ENCODE measurements at regions not wholly inside any gene's neighbourhood (a gene's known extent, or its start where the extent isn't known, plus 50 kb on each side); places are given as distances from the start of the nearest gene placed in this dataset.
"Not testable (repeated sequence)": the region's sequence is repeated elsewhere in the genome, so short reads cannot be mapped to it uniquely, and the experiment has no call there.

DNA sequence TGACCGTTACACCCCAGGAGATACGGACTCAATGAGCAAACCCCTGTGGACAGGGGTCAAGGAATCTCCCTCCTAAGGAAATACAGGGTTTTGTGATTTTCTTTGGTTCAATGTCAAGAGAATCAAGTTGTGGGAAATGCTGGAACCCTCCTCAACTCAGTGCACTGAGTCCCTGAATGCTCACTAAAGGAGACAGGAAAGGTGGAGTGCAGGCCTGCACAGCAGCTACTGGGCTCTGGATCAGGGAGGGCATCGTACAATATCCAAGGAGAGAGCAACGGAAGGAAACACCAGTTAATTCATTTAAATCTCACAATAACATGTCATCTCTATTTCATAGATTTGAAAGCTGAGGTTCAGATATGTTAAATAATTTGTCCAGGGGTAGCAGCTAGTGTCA lies 263.5 kb upstream of the PLGLB1 start:
- H3K4me2 ChIP-seq (ENCODE audit: low read depth, low read length); H4K20me1 ChIP-seq (ENCODE audit: insufficient read depth, low read length); POLR2A ChIA-PET; FAIRE-seq; H3K9me3 ChIP-seq (ENCODE audit: low read length); BruUV-seq (replicated peaks); H3K9ac ChIP-seq (ENCODE audit: insufficient read depth, low read depth, low read length); H3K79me2 ChIP-seq (ENCODE audit: insufficient read depth, low read length); DNase-seq (ENCODE audit: low spot score); H3K27me3 ChIP-seq (ENCODE audit: control insufficient read depth in 1 of 2, insufficient read depth in 2 of 2, low read length in 2 of 2); ATAC-seq; CTCF ChIA-PET (ENCODE audit: low intra/inter-chr PET ratio, low total read pairs); H3K27ac ChIP-seq (ENCODE audit: extremely low read length, insufficient read depth, low read length); H3K4me3 ChIP-seq (replicated peaks in 1 of 3; ENCODE audit: insufficient read depth in 1 of 3, low read depth in 2 of 3, low read length in 3 of 3); intact Hi-C loops (cut with micrococcal nuclease; ENCODE audit: unreplicated experiment); H3K36me3 ChIP-seq (replicated peaks in 1 of 2; ENCODE audit: control insufficient read depth in 1 of 2, insufficient read depth in 2 of 2, low read length in 2 of 2); H2AFZ ChIP-seq (ENCODE audit: low read length); H3K4me1 ChIP-seq (ENCODE audit: insufficient read depth, low read length); in situ Hi-C loops (cut with HindIII; ENCODE audit: extremely low pct_ligation_motif_present, low pct_unique_long_range_greater_than_20kb): not testable (repeated sequence)
- WGBS (ENCODE audit: low lambda C conversion rate) = 24% methylated on average over 4 of the region's 4 CpGs

DNA sequence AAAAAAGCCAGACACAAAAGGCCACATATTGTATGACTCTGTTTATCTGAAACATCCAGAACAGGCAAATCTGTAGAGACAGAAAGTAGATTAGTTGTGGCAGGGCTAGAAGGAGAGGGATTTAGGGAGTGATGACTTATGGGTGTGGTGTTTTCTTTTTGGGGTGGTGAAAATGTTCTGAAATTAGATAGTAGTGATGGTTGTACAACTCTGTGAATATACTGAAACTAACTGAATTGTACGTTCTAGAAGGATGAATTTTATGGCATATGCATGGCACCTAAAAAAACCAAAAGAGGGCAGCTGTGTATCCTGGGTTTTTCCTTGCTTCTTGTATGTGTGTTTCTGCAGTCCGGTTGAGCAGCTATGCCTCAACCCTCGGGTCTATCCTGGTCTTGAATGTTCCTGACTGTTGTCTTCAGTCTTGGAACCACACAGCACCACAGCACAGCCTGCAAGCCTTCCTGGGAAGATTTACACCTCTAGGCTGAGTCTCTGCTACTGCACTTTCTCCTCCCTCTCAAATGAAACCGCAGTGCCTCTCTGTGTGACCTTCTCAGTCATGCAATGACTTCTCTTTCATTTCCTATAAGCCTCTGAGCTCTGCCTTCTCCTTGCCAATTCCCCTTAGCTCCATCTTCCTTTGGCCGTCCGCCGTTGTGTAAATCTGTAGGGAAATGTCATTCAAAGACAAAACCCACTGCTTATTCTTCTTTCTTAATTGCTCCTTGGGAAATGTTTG lies 269.1 kb upstream of the PLGLB1 start:
- POLR2A ChIA-PET; in situ Hi-C loops (cut with HindIII; ENCODE audit: extremely low pct_ligation_motif_present, low pct_unique_long_range_greater_than_20kb); CTCF ChIA-PET (ENCODE audit: low intra/inter-chr PET ratio, low total read pairs); H3K79me2 ChIP-seq (ENCODE audit: insufficient read depth, low read length); H3K4me1 ChIP-seq (ENCODE audit: insufficient read depth, low read length); H2AFZ ChIP-seq (ENCODE audit: low read length); H3K9ac ChIP-seq (ENCODE audit: insufficient read depth, low read depth, low read length); DNase-seq (ENCODE audit: low spot score); H3K4me2 ChIP-seq (ENCODE audit: low read depth, low read length); ATAC-seq; H3K9me3 ChIP-seq (ENCODE audit: low read length); H3K27me3 ChIP-seq (ENCODE audit: control insufficient read depth in 1 of 2, insufficient read depth in 2 of 2, low read length in 2 of 2); BruUV-seq (replicated peaks); H3K36me3 ChIP-seq (replicated peaks in 1 of 2; ENCODE audit: control insufficient read depth in 1 of 2, insufficient read depth in 2 of 2, low read length in 2 of 2); H3K4me3 ChIP-seq (replicated peaks in 1 of 3; ENCODE audit: insufficient read depth in 1 of 3, low read depth in 2 of 3, low read length in 3 of 3); FAIRE-seq; intact Hi-C loops (cut with micrococcal nuclease; ENCODE audit: unreplicated experiment); H3K27ac ChIP-seq (ENCODE audit: extremely low read length, insufficient read depth, low read length); H4K20me1 ChIP-seq (ENCODE audit: insufficient read depth, low read length): not testable (repeated sequence)
- WGBS (ENCODE audit: low lambda C conversion rate) = 31% methylated on average over 6 of the region's 7 CpGs

DNA sequence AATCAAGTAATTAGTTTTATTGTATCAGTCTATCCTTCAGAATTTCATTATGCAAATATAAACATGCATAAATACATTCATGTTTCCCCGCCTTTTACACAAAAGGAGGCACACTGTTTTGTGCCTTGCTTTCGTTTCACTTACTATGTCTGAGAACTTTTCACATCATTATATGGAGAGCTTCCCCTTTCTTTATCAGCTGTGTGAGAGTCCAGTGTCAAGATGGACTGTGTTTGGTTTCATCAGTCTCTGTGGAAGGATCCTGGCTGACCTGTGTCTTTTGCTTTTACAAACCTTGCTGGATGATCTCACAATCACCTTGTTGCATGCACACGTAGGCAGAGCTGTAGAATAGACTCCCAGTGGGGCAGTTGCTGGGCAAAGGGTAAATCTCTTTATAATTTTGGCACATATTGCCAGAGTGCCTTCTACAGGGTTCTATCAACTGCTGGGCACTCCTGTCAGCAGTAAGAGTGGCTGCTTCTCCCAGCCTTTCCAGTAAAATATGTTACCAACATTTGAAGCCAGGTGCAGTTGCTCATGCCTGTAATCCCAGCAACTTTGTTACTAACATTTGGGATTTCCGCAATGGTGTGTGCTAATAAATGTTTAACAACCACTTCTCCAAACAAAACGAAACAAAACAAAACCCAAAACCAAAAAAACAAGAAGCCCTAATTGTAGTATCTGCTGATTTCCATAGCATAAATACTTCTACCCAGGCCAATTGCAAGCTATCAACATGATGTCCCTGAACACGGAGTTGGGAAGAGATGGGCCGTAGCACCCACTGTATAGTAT lies 270.0 kb upstream of the PLGLB1 start:
- H3K9ac ChIP-seq (ENCODE audit: insufficient read depth, low read depth, low read length); H3K4me3 ChIP-seq (replicated peaks in 1 of 3; ENCODE audit: insufficient read depth in 1 of 3, low read depth in 2 of 3, low read length in 3 of 3); CTCF ChIA-PET (ENCODE audit: low intra/inter-chr PET ratio, low total read pairs); H3K27ac ChIP-seq (ENCODE audit: extremely low read length, insufficient read depth, low read length); POLR2A ChIA-PET; FAIRE-seq; H3K27me3 ChIP-seq (ENCODE audit: control insufficient read depth in 1 of 2, insufficient read depth in 2 of 2, low read length in 2 of 2); BruUV-seq (replicated peaks); in situ Hi-C loops (cut with HindIII; ENCODE audit: extremely low pct_ligation_motif_present, low pct_unique_long_range_greater_than_20kb); H3K36me3 ChIP-seq (replicated peaks in 1 of 2; ENCODE audit: control insufficient read depth in 1 of 2, insufficient read depth in 2 of 2, low read length in 2 of 2); H3K4me1 ChIP-seq (ENCODE audit: insufficient read depth, low read length); H3K4me2 ChIP-seq (ENCODE audit: low read depth, low read length); H4K20me1 ChIP-seq (ENCODE audit: insufficient read depth, low read length); DNase-seq (ENCODE audit: low spot score); H3K9me3 ChIP-seq (ENCODE audit: low read length); intact Hi-C loops (cut with micrococcal nuclease; ENCODE audit: unreplicated experiment); H2AFZ ChIP-seq (ENCODE audit: low read length); ATAC-seq; H3K79me2 ChIP-seq (ENCODE audit: insufficient read depth, low read length): not testable (repeated sequence)
- 53% methylated on average over 6 of the region's 7 CpGs for WGBS (ENCODE audit: low lambda C conversion rate)

DNA sequence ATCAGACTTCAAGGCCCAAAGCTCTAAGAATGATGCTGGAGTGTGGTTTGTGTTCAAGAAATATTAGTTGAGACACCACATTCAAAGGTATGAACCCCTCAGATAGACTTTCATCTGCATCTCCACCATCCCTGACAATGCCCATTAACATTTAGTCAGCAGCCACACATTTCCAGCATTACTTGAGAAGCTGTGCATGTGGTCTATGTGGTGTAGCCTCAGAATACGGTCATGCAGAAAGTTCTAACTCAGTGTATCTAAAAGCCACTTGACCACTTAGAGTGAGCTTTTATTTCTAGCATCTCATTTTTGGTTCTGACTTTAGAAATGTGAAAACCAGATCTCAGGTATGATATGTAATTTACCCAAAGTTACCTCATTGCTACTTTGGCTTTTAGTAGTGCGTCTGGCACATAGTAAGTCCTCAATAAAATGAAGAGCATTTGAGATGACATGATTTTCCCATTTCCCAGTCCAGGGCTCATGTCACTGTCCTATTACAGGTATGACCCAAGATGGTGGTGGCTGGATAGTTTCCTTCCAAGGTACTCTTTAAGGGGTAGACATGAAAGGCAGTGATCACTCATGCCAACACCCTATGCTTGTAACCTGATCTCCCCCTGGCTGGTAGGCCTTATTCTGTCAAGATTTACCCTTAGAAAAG lies 272.4 kb upstream of the PLGLB1 start:
- H3K9me3 ChIP-seq (ENCODE audit: low read length); FAIRE-seq; ATAC-seq; H3K4me3 ChIP-seq (replicated peaks in 1 of 3; ENCODE audit: insufficient read depth in 1 of 3, low read depth in 2 of 3, low read length in 3 of 3); H3K79me2 ChIP-seq (ENCODE audit: insufficient read depth, low read length); H3K4me1 ChIP-seq (ENCODE audit: insufficient read depth, low read length); H3K4me2 ChIP-seq (ENCODE audit: low read depth, low read length); intact Hi-C loops (cut with micrococcal nuclease; ENCODE audit: unreplicated experiment); in situ Hi-C loops (cut with HindIII; ENCODE audit: extremely low pct_ligation_motif_present, low pct_unique_long_range_greater_than_20kb); DNase-seq (ENCODE audit: low spot score); H3K9ac ChIP-seq (ENCODE audit: insufficient read depth, low read depth, low read length); CTCF ChIA-PET (ENCODE audit: low intra/inter-chr PET ratio, low total read pairs); H3K27ac ChIP-seq (ENCODE audit: extremely low read length, insufficient read depth, low read length); H3K36me3 ChIP-seq (replicated peaks in 1 of 2; ENCODE audit: control insufficient read depth in 1 of 2, insufficient read depth in 2 of 2, low read length in 2 of 2); POLR2A ChIA-PET; BruUV-seq (replicated peaks); H4K20me1 ChIP-seq (ENCODE audit: insufficient read depth, low read length); H3K27me3 ChIP-seq (ENCODE audit: control insufficient read depth in 1 of 2, insufficient read depth in 2 of 2, low read length in 2 of 2); H2AFZ ChIP-seq (ENCODE audit: low read length): not testable (repeated sequence)
- 17% methylated on average over 2 of the region's 2 CpGs for WGBS (ENCODE audit: low lambda C conversion rate)
